Renal cortex interstitium (tissue), 11 donors: ENCODE measurements at regions not wholly inside any gene's neighbourhood (a gene's known extent, or its start where the extent isn't known, plus 50 kb on each side); places are given as distances from the start of the nearest gene placed in this dataset.
"Not testable (repeated sequence)": the region's sequence is repeated elsewhere in the genome, so short reads cannot be mapped to it uniquely, and the experiment has no call there.

Source experiments
- DNase-seq, 11 donors: peaks; one replicate each; pipeline ENCODE4 v3.0.0-alpha.2; 2013; ENCODE audit warnings: low read depth in 9 of 11, low spot score in 4 of 11; ENCODE audit errors: extremely low read depth in 1 of 11

GRCh38 chr2:105518897-105519296 lies 120.0 kb upstream of the FHL2 start:
- DNase-seq = no peak

- no peak for DNase-seq
Measured at GRCh38 chr2:105517814-105518705, 119.2 kb upstream of the FHL2 start.

GRCh38 chr2:105515581-105516415 lies 116.9 kb upstream of the FHL2 start:
- DNase-seq = no peak

- no peak for DNase-seq
Measured at GRCh38 chr2:105514576-105514975, 115.7 kb upstream of the FHL2 start.

- DNase-seq = no peak
Measured at GRCh38 chr2:105510761-105511528, 112.1 kb upstream of the FHL2 start.

GRCh38 chr2:105509269-105510086 lies 110.6 kb upstream of the FHL2 start:
- no peak for DNase-seq

- DNase-seq = not testable (repeated sequence)
Measured at GRCh38 chr2:105506860-105507259, 108.0 kb upstream of the FHL2 start.

GRCh38 chr2:105504459-105504858 lies 105.6 kb upstream of the FHL2 start:
- DNase-seq = no peak

GRCh38 chr2:105502625-105503334 lies 103.9 kb upstream of the FHL2 start:
- no peak for DNase-seq

- DNase-seq = no peak
Measured at GRCh38 chr2:105498281-105498846, 99.5 kb upstream of the FHL2 start.

- DNase-seq = no peak
Measured at GRCh38 chr2:105497094-105497493, 98.2 kb upstream of the FHL2 start.

GRCh38 chr2:105496271-105496670 lies 97.4 kb upstream of the FHL2 start:
- DNase-seq = no peak

GRCh38 chr2:105494683-105495425 lies 96.0 kb upstream of the FHL2 start:
- no peak for DNase-seq

GRCh38 chr2:105490956-105491355 lies 92.1 kb upstream of the FHL2 start:
- DNase-seq = no peak

GRCh38 chr2:105490204-105490603 lies 91.4 kb upstream of the FHL2 start:
- DNase-seq = no peak

GRCh38 chr2:105489168-105489878 lies 90.5 kb upstream of the FHL2 start:
- no peak for DNase-seq
